GM21360 (cell line): ENCODE measurements at regions not wholly inside any gene's neighbourhood (a gene's known extent, or its start where the extent isn't known, plus 50 kb on each side); places are given as distances from the start of the nearest gene placed in this dataset.

Experiments used
- ATAC-seq: cut with Tn5 transposase; IDR thresholded peaks from one replicate; pipeline ENCODE4 v1.9.1; 2021; ENCODE audit warnings: mild to moderate bottlenecking, moderate library complexity; ENCODE audit not compliant: unreplicated experiment

- ATAC-seq = no peak
These were observed 1263.0 kb downstream of the LRFN5 start for GRCh38 chr14:42869681-42870080.

GRCh38 chr14:42862114-42862513, 1255.4 kb downstream of the LRFN5 start:
- no peak for ATAC-seq

GRCh38 chr14:42860371-42860770, 1253.7 kb downstream of the LRFN5 start:
- no peak for ATAC-seq

DNA sequence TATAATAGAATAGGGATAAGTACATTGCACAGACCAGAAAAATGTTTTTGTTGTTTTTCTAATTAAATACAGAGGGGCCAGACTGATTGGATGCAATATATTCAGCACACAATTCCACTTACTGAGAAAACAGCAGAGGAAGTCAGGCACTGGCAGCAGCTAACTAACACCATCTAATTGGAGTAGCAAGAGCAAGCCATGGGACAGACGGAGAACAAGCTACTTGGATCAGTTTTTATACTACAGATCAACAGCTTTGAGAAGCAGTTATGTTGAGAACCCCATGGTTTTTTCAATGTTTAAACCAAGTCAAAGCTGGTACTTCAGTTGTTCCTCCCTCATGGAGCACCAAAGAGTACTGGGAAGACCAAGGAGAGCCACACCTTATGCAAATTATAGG, 1249.4 kb downstream of the LRFN5 start:
- ATAC-seq = no peak

DNA sequence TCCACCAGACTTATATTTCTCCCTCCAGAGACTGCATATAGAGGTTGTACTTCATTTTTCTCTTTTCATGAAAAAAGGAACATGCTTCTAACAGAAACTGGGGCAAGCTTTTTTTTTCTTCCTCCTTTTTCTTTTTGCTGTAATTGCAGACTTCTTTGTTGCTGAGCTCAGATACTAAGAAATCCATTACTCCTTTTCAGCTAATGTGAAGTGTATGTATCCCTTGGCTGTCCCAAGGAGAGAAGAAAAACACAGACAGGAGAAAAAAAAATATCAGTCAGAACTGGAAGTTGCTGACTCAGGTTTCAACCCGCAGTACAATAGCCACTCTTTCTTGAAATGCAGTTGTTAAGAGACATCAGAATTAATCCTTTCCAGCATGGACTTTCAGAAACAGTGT, 1248.4 kb downstream of the LRFN5 start:
- no peak for ATAC-seq

DNA sequence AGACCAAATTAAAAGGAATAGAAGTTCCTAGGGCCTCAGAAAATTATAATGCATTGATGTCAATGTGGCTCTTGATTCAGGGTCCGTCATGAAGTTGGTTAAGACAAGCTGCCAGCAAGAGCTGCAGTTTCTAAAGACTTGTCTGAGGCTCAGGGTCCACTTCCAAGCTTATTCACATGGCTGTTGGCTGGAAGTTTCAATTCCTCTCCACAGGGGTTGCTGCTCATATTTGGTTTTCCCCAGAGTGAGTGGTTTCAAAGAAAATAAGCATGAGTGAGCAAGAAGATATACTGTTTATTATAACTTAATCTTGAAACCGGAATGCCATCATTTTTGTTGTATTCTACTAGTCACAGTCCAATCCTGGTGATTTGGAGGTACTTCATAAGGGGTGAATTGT, 1247.4 kb downstream of the LRFN5 start:
- no peak for ATAC-seq

DNA sequence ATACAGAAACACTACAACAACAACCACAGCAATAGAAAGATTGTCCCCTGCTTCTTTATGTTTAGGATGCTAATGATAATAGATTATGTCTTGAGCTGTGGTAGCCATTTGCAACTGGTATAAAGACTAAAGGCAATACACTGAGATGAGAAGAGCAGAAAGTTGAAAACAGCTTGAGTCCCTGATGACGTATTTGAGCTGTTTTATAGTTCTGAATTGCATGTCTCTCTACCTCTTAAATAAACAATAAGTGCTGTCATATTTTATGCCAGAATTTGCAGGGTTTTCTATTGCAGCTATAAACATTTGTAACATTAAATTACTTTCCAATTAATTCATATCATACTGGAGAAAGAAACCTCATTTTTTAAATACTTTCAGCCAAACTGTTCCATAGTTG, 1242.0 kb downstream of the LRFN5 start:
- no peak for ATAC-seq

- no peak for ATAC-seq
These were observed 1208.1 kb downstream of the LRFN5 start for GRCh38 chr14:42814817-42815216.

DNA sequence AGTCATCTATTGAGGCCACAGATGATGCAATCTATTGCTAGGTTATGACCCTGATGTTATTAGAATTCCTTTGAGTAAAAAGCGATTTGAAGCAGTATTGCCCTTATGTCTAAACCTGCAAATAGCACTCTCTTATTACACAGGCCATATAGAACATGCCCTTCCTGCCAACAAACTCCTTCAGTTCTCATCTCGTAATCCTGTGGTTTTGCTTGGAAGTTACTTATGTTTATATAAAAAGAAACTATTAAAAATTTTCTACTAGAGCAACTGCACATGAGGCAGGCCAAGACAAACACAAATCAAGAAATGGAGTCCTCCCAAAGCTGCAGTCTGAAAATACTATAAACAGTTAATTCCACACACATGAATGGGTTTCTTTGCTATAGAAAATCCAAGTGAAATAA, 1200.2 kb downstream of the LRFN5 start:
- no peak for ATAC-seq

GRCh38 chr14:42804141-42804540, 1197.5 kb downstream of the LRFN5 start:
- ATAC-seq = no peak

GRCh38 chr14:42802346-42802745, 1195.7 kb downstream of the LRFN5 start:
- no peak for ATAC-seq

DNA sequence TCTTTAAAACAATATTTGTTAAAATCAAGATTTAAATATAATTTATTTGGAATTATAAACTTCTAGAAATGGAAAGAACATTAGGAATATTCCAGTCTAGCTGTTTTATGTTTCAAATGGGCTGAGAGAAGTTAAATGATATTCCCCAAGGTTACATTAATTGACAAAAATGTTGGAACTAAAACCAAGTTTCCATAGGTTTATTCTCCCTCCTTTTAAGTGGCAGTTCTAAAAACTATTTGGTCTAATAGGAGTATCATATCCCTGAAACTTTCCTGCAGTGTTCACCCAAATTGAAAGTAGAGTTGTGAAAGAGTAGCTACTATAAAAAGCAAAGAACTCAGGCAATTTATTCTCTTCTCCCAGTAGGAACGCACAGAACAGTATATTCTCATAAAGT, 1185.5 kb downstream of the LRFN5 start:
- no peak for ATAC-seq

GRCh38 chr14:42782754-42783153, 1176.1 kb downstream of the LRFN5 start:
- ATAC-seq = no peak

DNA sequence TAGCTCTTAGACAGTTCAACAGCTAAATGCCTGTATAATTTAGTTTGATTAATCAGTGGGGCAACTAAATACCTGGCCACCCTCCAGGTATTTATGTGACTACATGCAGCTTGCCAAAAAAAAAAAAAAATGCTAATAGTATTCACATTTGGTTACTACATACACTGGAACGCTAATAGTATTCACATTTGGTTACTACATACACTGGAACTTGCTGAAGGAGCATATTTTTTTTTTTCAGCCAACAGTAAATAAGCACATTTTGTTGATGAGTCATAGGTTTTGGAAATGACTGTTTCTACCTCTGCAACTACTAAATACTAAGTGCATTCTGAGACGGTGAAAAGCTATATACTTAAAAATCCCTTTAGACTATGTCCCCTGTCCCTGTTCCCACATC, 1172.3 kb downstream of the LRFN5 start:
- ATAC-seq = no peak

GRCh38 chr14:42750771-42751170, 1144.1 kb downstream of the LRFN5 start:
- no peak for ATAC-seq

DNA sequence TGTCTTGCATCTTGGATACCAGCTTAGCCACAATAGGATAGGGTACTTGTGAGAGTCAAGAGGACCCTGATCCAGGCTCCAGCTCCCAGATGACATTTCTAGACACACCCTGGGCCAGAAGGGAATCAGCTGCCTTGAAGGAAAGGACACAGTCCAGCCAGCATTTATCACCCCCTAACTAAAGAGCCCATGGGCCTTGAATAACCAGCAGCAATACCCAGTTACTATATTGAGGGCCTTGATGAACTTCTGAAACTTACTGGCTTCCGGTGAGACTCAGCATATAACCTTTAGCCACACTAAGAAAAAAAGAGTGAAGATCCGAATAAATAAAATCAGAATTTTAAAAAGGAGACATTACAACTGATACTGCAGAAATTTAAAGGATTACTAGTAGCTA, 1135.4 kb downstream of the LRFN5 start:
- ATAC-seq = no peak

DNA sequence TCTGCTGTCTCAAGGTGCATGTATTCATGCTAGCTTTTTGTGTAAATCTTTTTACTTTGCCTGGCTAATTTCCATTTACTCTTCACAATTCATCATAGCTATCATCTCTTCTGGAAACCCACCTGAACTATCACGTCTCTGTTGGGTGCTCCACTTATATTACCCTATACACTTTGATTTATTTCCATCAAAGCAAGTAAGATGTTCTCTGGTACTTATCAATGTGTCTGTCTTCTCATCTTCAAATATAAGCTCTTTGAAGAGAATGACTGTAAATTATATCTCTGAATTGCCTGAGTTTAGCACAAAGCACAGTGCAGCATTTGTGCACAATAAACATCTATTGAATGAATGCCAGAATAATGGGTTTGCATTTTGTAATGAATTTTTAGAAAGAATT, 1129.7 kb downstream of the LRFN5 start:
- no peak for ATAC-seq

DNA sequence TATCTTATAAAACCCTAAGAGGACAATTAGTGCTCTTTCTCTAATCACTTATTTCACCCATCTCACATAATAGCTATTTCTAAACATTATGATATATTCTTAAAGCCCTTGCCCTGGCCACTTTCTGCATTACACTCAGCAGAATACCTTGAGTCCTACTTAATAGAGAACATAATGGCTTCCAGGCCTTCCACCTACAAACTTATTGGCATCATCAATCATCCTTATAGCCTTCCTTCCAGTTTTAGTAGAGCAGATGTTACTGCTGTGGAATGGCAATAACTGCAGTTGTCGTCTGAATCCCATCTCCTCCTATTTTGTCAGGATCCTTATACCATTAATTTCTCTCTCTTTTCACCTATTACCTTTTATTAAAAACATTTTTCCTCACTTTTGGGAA, 1127.4 kb downstream of the LRFN5 start:
- no peak for ATAC-seq

GRCh38 chr14:42732005-42732404, 1125.3 kb downstream of the LRFN5 start:
- ATAC-seq = no peak

GRCh38 chr14:42731480-42731879, 1124.8 kb downstream of the LRFN5 start:
- no peak for ATAC-seq

GRCh38 chr14:42729681-42730080, 1123.0 kb downstream of the LRFN5 start:
- ATAC-seq = no peak

DNA sequence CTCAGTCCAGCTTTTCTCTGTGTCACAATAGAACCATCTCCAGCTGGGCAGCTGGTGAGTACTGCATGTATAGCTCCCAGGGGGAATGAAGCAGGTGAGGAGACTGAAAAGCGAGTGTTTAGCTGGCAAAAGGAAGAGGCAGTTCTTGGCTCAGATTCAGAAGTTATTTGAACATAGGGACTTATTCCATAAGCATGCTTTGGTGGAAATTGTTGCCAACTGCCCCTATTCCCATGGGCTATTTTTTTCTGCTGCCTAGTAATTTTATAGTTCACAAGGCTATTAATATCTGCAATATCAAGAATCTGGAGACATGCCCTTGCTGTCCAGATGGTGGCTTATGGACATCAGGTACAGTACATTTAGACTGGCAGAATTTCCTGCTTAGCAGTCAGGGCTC, 1112.7 kb downstream of the LRFN5 start:
- no peak for ATAC-seq

- ATAC-seq = no peak
These were observed 1108.6 kb downstream of the LRFN5 start for GRCh38 chr14:42715316-42715715.

- ATAC-seq = no peak
These were observed 1103.4 kb downstream of the LRFN5 start for GRCh38 chr14:42710071-42710470.
